ENCODE measurements at regions not wholly inside any gene's neighbourhood (a gene's known extent, or its start where the extent isn't known, plus 50 kb on each side); places are given as distances from the start of the nearest gene placed in this dataset.
"Not testable (repeated sequence)": the region's sequence is repeated elsewhere in the genome, so short reads cannot be mapped to it uniquely, and the experiment has no call there.

- no peak for DNase-seq (ENCODE audit: low spot score)
These were observed 230.7 kb upstream of the BTBD3 start for GRCh38 chr20:11686820-11687543.

- no peak for DNase-seq (ENCODE audit: low spot score)
These were observed 230.0 kb upstream of the BTBD3 start for GRCh38 chr20:11687546-11688292.

- no peak for DNase-seq (ENCODE audit: low spot score)
These were observed 228.4 kb upstream of the BTBD3 start for GRCh38 chr20:11689262-11689661.

GRCh38 chr20:11691766-11692165 is 225.9 kb upstream of the BTBD3 start:
- DNase-seq (ENCODE audit: low spot score), result no peak

DNA sequence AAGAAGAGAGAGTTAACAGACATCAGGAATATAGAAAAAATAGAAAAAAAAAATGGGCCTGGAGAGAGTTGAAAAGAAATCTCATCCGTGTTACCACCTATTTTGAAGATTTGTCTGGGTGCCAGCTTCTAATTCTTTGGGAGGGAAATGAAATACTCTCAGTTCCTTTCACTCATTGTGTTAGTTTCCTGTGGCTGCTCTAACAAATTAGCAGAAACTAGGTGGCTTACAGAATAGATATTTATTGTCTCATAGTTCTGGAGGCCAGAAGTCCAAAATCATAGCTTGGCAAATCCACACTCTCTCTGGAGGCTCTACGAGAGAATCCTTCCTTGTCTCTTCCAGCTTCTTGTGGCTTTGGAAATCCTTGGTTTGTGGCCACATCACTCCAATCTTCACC is 225.1 kb upstream of the BTBD3 start:
- DNase-seq (ENCODE audit: low spot score), result no peak

GRCh38 chr20:11694467-11694866 is 223.2 kb upstream of the BTBD3 start:
- no peak for DNase-seq (ENCODE audit: low spot score)

GRCh38 chr20:11697055-11697454 is 220.6 kb upstream of the BTBD3 start:
- no peak for DNase-seq (ENCODE audit: low spot score)

DNA sequence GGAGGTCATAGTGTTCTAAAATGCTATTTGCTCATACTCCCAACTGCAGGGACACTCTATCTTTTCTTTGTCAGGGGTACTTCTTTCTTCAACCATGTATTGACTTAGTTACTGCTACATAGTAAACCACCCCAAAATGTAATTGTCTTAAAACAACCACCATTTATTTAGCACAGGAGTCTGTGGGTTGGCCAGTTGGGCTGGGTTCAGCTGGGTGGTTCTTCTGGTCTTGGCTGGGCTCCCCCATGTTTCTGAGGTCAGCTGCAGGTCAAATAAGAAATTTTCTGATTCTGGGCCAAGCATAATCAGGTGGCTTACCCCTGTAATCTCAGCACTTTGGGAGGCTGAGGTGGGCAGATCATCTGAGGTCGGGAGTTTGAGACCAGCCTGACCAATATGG is 220.0 kb upstream of the BTBD3 start:
- DNase-seq (ENCODE audit: low spot score), result no peak

GRCh38 chr20:11698124-11698523 is 219.6 kb upstream of the BTBD3 start:
- no peak for DNase-seq (ENCODE audit: low spot score)

- DNase-seq (ENCODE audit: low spot score), result no peak
These were observed 216.9 kb upstream of the BTBD3 start for GRCh38 chr20:11700831-11701230.

DNA sequence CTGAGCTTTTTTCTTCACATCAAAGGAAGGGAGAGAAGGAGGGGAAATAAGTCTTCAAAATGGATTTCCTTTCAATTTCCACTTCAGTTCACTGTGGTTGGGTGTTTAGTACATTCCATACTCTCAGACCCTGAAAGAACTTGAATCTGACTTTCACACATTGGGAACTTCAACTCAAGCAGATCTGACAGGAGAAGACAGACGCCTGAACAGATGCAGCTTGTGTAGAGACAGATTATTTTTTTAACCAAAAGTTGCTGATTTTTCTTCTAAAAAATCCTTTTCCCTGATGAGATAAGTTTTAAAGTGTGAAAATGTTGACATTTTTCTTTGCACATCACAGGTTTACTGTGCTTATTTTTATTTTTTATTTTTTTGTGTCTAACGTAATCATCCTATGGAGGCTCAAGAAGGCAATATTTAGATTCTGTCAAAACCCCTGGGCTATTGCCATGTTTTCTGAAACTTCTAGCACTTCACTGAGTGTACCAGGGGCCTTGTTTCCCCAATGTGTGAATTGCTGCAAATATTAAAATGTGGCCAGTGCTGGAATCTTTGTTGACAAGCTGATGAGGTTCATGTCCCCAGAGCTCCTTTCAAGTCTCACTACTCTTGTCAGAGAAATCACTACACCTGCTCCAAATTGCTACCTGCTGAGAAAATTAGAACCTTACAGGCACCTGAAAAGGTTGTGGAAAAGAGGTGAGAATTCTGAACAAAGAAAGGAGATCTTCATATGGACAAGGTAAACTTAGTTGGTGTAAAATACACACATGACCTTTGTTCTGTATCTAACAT is 214.8 kb upstream of the BTBD3 start:
- no peak for DNase-seq (ENCODE audit: low spot score)

GRCh38 chr20:11705512-11705911 is 212.2 kb upstream of the BTBD3 start:
- DNase-seq (ENCODE audit: low spot score), result no peak

GRCh38 chr20:11708223-11708622 is 209.5 kb upstream of the BTBD3 start:
- not testable (repeated sequence) for DNase-seq (ENCODE audit: low spot score)

GRCh38 chr20:11711214-11711613 is 206.5 kb upstream of the BTBD3 start:
- DNase-seq (ENCODE audit: low spot score), result no peak

DNA sequence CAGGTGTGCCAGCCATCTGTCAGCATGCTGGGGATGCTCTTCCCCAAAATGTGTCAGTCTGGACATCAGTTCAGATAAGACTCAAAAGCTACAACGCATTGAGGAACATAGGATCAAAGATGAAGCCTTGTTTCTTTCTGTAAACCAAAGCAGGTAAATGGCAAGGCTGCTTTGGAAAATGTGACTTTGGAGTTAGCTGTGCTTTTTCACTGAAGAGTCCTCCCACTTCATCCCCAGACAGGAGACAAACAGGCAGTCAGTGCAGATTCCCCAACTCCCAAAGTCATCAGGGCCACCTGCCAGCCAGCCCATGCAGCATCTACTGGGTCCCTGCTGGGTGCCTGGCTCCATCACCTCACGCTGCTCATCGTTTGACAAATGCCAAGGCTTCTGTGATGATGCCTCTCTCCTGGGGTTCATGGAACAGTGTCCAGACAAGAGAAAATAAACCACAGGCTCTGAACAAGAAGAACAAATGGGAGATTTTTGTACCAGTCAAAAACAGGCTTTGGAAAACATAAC is 205.0 kb upstream of the BTBD3 start:
- no peak for DNase-seq (ENCODE audit: low spot score)

DNA sequence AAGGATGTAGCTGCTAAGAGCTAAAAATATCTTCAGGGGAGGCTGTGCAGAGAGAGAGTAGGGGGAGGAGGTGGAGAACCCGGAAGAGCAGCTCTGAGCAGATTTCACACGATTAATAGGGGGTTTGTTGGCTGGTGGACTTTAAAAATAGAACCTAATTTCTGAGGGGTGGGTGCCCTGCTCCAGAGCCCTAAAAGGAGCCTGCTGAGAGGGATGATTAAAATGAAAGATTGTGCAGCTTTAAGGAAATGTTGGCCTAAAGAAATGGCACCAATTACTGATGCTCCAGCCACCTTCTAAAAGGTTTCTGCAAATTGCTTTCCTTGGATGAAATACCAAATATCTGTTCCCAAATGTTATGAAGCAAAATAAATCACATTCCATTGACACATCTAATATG is 202.8 kb upstream of the BTBD3 start:
- DNase-seq (ENCODE audit: low spot score), result no peak

GRCh38 chr20:11716239-11716944 is 201.3 kb upstream of the BTBD3 start:
- peak; percentile 82 for DNase-seq (ENCODE audit: low spot score)

DNA sequence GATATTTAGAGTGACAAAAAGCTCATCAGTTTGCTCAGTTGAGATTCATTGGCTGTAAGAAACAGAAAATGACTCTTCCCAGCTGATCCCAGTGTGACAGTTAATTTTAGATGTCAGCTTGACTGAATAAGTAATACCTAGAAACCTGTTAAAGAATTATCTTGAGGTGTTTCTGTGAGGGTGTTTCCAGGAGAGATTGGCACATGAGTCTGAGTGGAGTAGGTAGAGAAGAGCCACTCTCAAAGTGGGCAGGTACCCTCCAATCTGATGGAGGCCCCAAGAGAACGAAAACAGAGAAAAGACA is 200.8 kb upstream of the BTBD3 start:
- no peak for DNase-seq (ENCODE audit: low spot score)

- no peak for DNase-seq (ENCODE audit: low spot score)
These were observed 200.1 kb upstream of the BTBD3 start for GRCh38 chr20:11717562-11717961.

DNA sequence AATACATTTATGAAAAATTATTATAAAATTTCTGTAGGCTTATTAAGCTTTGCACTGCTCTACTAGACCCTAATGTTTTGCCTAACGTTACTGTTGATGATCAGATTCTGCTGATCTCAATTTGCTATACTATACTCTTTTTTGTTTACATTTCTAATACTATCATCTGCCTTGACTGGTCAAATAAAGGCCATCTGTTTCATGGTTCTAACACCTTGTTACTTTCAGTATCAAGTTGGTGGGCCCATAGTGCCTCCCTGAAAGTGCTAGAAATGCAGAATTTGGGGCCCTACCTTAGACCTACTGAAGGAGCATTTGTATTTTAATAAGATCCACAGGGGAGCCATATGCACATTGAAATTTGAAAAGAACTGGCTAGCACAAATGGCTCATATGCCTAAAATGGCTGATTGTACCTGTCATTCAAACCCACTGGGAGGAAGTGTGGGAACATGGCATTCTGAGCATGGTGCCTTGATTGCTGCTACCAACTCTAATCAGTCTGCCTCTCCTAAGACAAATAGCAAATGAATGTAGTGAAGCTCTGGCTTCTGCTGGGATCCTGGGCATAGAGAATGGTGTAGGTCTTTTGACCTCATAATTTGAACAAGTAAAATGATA is 199.1 kb upstream of the BTBD3 start:
- DNase-seq (ENCODE audit: low spot score), result no peak

GRCh38 chr20:11719153-11719552 is 198.5 kb upstream of the BTBD3 start:
- DNase-seq (ENCODE audit: low spot score), result no peak

DNA sequence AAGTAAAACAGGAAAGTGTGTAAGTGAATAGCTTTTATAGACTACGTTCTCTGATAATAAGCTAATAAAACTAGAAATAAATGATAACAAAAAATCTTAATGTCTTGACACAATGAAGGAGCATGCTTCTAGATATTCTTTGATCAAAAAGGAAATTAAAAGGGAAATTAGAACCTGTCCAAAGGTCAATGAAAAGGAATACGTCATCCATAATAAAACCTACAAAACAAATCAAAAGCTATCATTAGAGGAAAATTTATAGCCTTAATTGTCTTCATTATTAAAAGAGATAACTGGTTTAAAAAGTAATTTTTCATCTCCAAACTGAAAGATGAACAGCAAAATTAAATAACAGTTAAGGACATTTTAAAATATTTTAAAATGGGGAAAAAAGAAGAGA is 196.3 kb upstream of the BTBD3 start:
- no peak for DNase-seq (ENCODE audit: low spot score)
